ENCODE measurements at regions not wholly inside any gene's neighbourhood (a gene's known extent, or its start where the extent isn't known, plus 50 kb on each side); places are given as distances from the start of the nearest gene placed in this dataset.

DNA sequence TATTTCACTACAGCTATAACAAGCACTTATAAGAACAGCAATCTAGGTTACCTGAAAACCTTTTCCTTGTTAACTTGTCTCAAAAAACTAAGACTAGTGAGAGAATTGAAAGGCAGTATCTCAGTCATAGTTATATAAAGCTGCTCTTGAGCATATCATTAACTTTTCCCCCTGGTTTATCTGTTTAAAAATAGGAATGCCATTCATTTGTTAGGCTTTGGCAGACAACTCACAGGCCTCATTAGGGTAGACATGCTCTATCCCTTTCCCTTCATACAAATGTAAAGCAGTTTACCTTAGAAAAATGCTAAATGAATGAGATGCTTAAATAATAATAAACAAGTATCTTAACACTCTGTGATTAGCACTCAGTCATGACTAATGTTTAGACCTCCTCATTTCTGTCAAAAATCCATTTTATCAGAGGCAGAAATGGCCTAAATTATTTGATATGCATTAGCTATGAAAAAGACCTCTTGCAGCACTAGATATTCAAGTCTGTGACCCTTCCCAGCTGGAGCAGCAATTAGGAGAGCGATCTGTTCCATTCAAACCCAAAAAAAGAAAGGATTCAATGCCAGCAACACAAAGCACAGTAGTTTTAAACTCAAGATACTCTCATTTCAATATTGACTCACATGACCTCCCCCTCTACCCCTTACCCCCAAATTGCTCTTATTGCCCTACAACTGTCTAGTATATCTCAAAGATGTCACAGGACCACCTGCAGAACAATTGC, 1578.8 kb upstream of the WWC1 start:
- TF ChIP-seq ARNTL (CRISPR knock-in tag; IDR thresholded peaks at IDR 0.05; ENCODE audit: borderline replicate concordance, low read depth) (no peak), ZFP3 (CRISPR knock-in tag; IDR thresholded peaks at IDR 0.05) (no peak), SNAI2 (CRISPR knock-in tag; IDR thresholded peaks at IDR 0.05) (no peak), ZC3H10 (CRISPR knock-in tag; IDR thresholded peaks at IDR 0.05) (no peak), BACH2 (CRISPR knock-in tag; IDR thresholded peaks at IDR 0.05; ENCODE audit: borderline replicate concordance) (no peak), GLIS3 (CRISPR knock-in tag; IDR thresholded peaks at IDR 0.05) (no peak), ZFP30 (CRISPR knock-in tag; IDR thresholded peaks at IDR 0.05) (no peak), ISL1 (CRISPR knock-in tag; IDR thresholded peaks at IDR 0.05) (no peak), CSRNP3 (CRISPR knock-in tag; IDR thresholded peaks at IDR 0.05) (no peak), ZNF70 (CRISPR knock-in tag; IDR thresholded peaks at IDR 0.05) (no peak), TOX (CRISPR knock-in tag; IDR thresholded peaks at IDR 0.05; ENCODE audit: borderline replicate concordance) (no peak), RARB (CRISPR knock-in tag; IDR thresholded peaks at IDR 0.05) (no peak), PPARA (CRISPR knock-in tag; IDR thresholded peaks at IDR 0.05; ENCODE audit: borderline replicate concordance) (no peak), PATZ1 (CRISPR knock-in tag; IDR thresholded peaks at IDR 0.05; ENCODE audit: borderline replicate concordance) (no peak)
- TF ChIP-seq, protein P1, sequence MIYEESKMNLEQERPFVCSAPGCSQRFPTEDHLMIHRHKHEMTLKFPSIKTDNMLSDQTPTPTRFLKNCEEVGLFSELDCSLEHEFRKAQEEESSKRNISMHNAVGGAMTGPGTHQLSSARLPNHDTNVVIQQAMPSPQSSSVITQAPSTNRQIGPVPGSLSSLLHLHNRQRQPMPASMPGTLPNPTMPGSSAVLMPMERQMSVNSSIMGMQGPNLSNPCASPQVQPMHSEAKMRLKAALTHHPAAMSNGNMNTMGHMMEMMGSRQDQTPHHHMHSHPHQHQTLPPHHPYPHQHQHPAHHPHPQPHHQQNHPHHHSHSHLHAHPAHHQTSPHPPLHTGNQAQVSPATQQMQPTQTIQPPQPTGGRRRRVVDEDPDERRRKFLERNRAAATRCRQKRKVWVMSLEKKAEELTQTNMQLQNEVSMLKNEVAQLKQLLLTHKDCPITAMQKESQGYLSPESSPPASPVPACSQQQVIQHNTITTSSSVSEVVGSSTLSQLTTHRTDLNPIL (CRISPR knock-in tag; IDR thresholded peaks at IDR 0.05; ENCODE audit: low read depth), result no peak
- TF ChIP-seq, protein P2, sequence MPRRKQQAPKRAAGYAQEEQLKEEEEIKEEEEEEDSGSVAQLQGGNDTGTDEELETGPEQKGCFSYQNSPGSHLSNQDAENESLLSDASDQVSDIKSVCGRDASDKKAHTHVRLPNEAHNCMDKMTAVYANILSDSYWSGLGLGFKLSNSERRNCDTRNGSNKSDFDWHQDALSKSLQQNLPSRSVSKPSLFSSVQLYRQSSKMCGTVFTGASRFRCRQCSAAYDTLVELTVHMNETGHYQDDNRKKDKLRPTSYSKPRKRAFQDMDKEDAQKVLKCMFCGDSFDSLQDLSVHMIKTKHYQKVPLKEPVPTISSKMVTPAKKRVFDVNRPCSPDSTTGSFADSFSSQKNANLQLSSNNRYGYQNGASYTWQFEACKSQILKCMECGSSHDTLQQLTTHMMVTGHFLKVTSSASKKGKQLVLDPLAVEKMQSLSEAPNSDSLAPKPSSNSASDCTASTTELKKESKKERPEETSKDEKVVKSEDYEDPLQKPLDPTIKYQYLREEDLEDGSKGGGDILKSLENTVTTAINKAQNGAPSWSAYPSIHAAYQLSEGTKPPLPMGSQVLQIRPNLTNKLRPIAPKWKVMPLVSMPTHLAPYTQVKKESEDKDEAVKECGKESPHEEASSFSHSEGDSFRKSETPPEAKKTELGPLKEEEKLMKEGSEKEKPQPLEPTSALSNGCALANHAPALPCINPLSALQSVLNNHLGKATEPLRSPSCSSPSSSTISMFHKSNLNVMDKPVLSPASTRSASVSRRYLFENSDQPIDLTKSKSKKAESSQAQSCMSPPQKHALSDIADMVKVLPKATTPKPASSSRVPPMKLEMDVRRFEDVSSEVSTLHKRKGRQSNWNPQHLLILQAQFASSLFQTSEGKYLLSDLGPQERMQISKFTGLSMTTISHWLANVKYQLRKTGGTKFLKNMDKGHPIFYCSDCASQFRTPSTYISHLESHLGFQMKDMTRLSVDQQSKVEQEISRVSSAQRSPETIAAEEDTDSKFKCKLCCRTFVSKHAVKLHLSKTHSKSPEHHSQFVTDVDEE (CRISPR knock-in tag; IDR thresholded peaks at IDR 0.05), result no peak
- TF ChIP-seq, protein P3, sequence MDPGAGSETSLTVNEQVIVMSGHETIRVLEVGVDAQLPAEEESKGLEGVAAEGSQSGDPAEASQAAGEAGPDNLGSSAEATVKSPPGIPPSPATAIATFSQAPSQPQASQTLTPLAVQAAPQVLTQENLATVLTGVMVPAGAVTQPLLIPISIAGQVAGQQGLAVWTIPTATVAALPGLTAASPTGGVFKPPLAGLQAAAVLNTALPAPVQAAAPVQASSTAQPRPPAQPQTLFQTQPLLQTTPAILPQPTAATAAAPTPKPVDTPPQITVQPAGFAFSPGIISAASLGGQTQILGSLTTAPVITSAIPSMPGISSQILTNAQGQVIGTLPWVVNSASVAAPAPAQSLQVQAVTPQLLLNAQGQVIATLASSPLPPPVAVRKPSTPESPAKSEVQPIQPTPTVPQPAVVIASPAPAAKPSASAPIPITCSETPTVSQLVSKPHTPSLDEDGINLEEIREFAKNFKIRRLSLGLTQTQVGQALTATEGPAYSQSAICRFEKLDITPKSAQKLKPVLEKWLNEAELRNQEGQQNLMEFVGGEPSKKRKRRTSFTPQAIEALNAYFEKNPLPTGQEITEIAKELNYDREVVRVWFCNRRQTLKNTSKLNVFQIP (CRISPR knock-in tag; IDR thresholded peaks at IDR 0.05; ENCODE audit: borderline replicate concordance, low read depth), result no peak

GRCh38 chr5:166713295-166713694, 1578.2 kb upstream of the WWC1 start:
- TF ChIP-seq ZC3H10 (CRISPR knock-in tag; IDR thresholded peaks at IDR 0.05) (no peak), CSRNP3 (CRISPR knock-in tag; IDR thresholded peaks at IDR 0.05) (no peak), TCF4 (CRISPR knock-in tag; IDR thresholded peaks at IDR 0.05; ENCODE audit: borderline replicate concordance) (no peak), ZFP30 (CRISPR knock-in tag; IDR thresholded peaks at IDR 0.05) (no peak)
- ATAC-seq, result no peak

More for the DNA sequence above, 1578.8 kb upstream of the WWC1 start:
- no peak for ATAC-seq

Measured in SK-N-SH treated with all-trans-retinoic acid at 6 μM for 48 hours (cell line).